Activated naive CD4-positive, alpha-beta T cell treated with anti-CD3 and anti-CD28 coated beads for 36 hours (primary cell): ENCODE measurements at regions not wholly inside any gene's neighbourhood (a gene's known extent, or its start where the extent isn't known, plus 50 kb on each side); places are given as distances from the start of the nearest gene placed in this dataset.
"Not testable (repeated sequence)": the region's sequence is repeated elsewhere in the genome, so short reads cannot be mapped to it uniquely, and the experiment has no call there.

Experiments used
- CTCF ChIA-PET: fragments of 350-600 bp; sonication (Branson Sonifier 250); formaldehyde crosslinking; loops from one replicate; lab custom pipeline; 2021; ENCODE audit warnings: antibody characterized with exemption; lab: Charles Lee
- DNase-seq: peaks from one replicate; pipeline ENCODE4 v3.0.0-alpha.2; 2020
- H3K27ac Mint-ChIP-seq: one replicate; pipeline ENCODE4 v1.8.0; 2021; ENCODE audit warnings: mild to moderate bottlenecking, mixed read lengths
- H3K27me3 Mint-ChIP-seq: one replicate; pipeline ENCODE4 v1.8.0; 2021; ENCODE audit warnings: low read depth, mixed read lengths
- H3K36me3 Mint-ChIP-seq: one replicate; pipeline ENCODE4 v1.8.0; 2021; ENCODE audit warnings: low read depth, mixed read lengths
- H3K4me1 Mint-ChIP-seq: one replicate; pipeline ENCODE4 v1.8.0; 2021; ENCODE audit warnings: low read depth, mixed read lengths
- H3K4me3 Mint-ChIP-seq: one replicate; pipeline ENCODE4 v1.8.0; 2021; ENCODE audit warnings: mild to moderate bottlenecking, moderate library complexity, mixed read lengths
- H3K9me3 Mint-ChIP-seq: one replicate; pipeline ENCODE4 v1.8.0; 2021; ENCODE audit warnings: mixed read lengths
- intact Hi-C: fragments of 100-400 bp; cut with micrococcal nuclease; formaldehyde crosslinking; loops from one replicate; pipeline ENCODE4 v1.15.1; 2023

- H3K4me1 Mint-ChIP-seq, DNase-seq, H3K36me3 Mint-ChIP-seq, CTCF ChIA-PET, H3K27me3 Mint-ChIP-seq, H3K27ac Mint-ChIP-seq, intact Hi-C loops, H3K4me3 Mint-ChIP-seq, H3K9me3 Mint-ChIP-seq: not testable (repeated sequence)
These were observed 159.6 kb upstream of the RPH3A start for GRCh38 chr12:112631974-112632373.

- H3K27ac Mint-ChIP-seq, result no peak overlapping the region
- peaks cover 18% of the 10 kb centered on the region for H3K27me3 Mint-ChIP-seq
- H3K4me3 Mint-ChIP-seq, result no peak overlapping the region
- no peaks in the 10 kb centered on the region for H3K36me3 Mint-ChIP-seq
- no peaks in the 10 kb centered on the region for H3K9me3 Mint-ChIP-seq
- H3K4me1 Mint-ChIP-seq, result no peaks in the 10 kb centered on the region
- intact Hi-C loops, result no loop called here
- CTCF ChIA-PET, result no interaction called here
- no peak for DNase-seq
These were observed 156.5 kb upstream of the RPH3A start for GRCh38 chr12:112635036-112635435.

DNA sequence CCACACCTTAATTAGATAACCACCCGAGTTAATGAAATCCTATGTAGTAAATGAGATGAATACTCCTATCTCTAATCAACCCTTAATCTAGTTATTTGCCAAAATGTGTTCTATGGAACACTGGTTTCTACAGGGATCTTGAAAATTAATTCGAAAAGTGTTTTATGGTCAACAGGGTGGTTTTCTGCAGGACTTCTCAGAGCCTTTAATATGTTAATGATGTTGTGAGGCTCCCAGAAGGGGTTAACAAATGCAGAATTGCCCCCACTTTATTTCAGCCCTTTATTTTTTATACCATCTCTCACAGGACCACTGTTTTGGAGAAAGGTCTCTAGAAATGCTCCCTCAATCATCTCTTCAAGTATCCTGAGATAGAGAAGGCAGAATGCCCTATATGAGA, 153.1 kb upstream of the RPH3A start:
- H3K27ac Mint-ChIP-seq, result no peak overlapping the region
- intact Hi-C loops, result no loop called here
- H3K4me3 Mint-ChIP-seq, result no peak overlapping the region
- no peaks in the 10 kb centered on the region for H3K36me3 Mint-ChIP-seq
- DNase-seq, result no peak
- peaks cover 12% of the 10 kb centered on the region for H3K27me3 Mint-ChIP-seq
- H3K4me1 Mint-ChIP-seq, result no peaks in the 10 kb centered on the region
- CTCF ChIA-PET, result no interaction called here
- H3K9me3 Mint-ChIP-seq, result no peaks in the 10 kb centered on the region

DNA sequence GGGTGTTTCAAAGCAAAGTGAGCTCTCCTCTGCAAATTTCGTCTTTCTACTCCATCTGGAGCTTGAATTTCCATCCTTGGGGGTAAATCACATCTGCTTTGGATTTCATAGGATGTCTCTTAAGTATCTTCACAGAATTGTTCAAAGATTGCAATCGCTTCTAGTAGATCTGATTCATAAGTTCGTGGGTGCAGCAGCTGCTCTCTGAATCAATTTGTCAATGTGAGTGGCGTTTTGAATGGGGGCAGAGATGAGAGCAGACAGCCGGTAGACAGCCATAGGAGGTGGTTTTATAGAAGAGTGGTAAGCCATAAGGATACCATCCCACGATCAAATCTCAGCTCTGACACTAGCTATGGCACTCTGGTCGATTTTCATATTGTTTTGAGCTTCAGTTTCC, 146.0 kb upstream of the RPH3A start:
- Mint-ChIP-seq H3K4me3 (no peak overlapping the region), H3K9me3 (peaks cover 3% of the 10 kb centered on the region), H3K27me3 (peaks cover 5% of the 10 kb centered on the region), H3K36me3 (no peaks in the 10 kb centered on the region), H3K4me1 (no peaks in the 10 kb centered on the region), H3K27ac (no peak overlapping the region)
- DNase-seq, result no peak
- intact Hi-C loops, result no loop called here
- CTCF ChIA-PET, result no interaction called here

- H3K4me3 Mint-ChIP-seq, result no peak overlapping the region
- CTCF ChIA-PET, result interaction anchor here (0.6 kb wide), 1 partner anchor 380 kb away, joined by 3 read pairs; no protein-coding TSS in a partner anchor
- DNase-seq, result no peak
- no peaks in the 10 kb centered on the region for H3K36me3 Mint-ChIP-seq
- H3K27ac Mint-ChIP-seq, result no peak overlapping the region
- H3K4me1 Mint-ChIP-seq, result no peaks in the 10 kb centered on the region
- no peaks in the 10 kb centered on the region for H3K27me3 Mint-ChIP-seq
- intact Hi-C loops, result no loop called here
- H3K9me3 Mint-ChIP-seq, result no peaks in the 10 kb centered on the region
These were observed 135.4 kb upstream of the RPH3A start for GRCh38 chr12:112656141-112656540.

GRCh38 chr12:112664569-112664968, 127.0 kb upstream of the RPH3A start:
- no peak overlapping the region for H3K27ac Mint-ChIP-seq
- no peaks in the 10 kb centered on the region for H3K4me1 Mint-ChIP-seq
- no peaks in the 10 kb centered on the region for H3K36me3 Mint-ChIP-seq
- CTCF ChIA-PET, result no interaction called here
- intact Hi-C loops, result no loop called here
- no peak overlapping the region for H3K4me3 Mint-ChIP-seq
- no peaks in the 10 kb centered on the region for H3K9me3 Mint-ChIP-seq
- H3K27me3 Mint-ChIP-seq, result peaks cover 17% of the 10 kb centered on the region
- DNase-seq, result peak; percentile 43

GRCh38 chr12:112665958-112666357, 125.6 kb upstream of the RPH3A start:
- H3K4me3 Mint-ChIP-seq, result no peak overlapping the region
- H3K27me3 Mint-ChIP-seq, result peaks cover 17% of the 10 kb centered on the region
- H3K4me1 Mint-ChIP-seq, result no peaks in the 10 kb centered on the region
- no peak for DNase-seq
- H3K27ac Mint-ChIP-seq, result no peak overlapping the region
- H3K9me3 Mint-ChIP-seq, result no peaks in the 10 kb centered on the region
- CTCF ChIA-PET, result no interaction called here
- no peaks in the 10 kb centered on the region for H3K36me3 Mint-ChIP-seq
- intact Hi-C loops, result no loop called here

GRCh38 chr12:112671564-112671963, 120.0 kb upstream of the RPH3A start:
- H3K4me1 Mint-ChIP-seq, result no peaks in the 10 kb centered on the region
- no peak for DNase-seq
- no peaks in the 10 kb centered on the region for H3K36me3 Mint-ChIP-seq
- H3K27ac Mint-ChIP-seq, result no peak overlapping the region
- CTCF ChIA-PET, result no interaction called here
- no peak overlapping the region for H3K4me3 Mint-ChIP-seq
- intact Hi-C loops, result no loop called here
- no peaks in the 10 kb centered on the region for H3K9me3 Mint-ChIP-seq
- H3K27me3 Mint-ChIP-seq, result peaks cover 7% of the 10 kb centered on the region

DNA sequence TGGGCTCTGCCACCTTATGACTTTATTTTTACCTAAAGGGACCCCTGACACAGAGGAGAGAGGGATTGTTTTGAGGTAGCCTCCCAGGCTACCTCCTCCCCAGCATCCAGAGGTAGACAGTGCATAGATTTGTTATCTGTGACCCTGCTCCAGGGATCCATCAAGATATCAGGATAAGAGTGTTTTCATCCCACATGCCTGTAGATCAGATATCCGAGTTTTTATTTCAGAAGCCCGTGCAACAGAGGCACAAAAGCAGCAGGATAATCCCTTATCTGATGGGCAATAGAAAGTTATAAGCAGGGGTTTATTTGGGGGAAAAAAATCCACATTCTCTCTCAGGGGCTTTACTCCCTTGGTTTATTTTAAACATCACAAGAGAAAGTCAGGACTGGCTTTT, 117.0 kb upstream of the RPH3A start:
- no peaks in the 10 kb centered on the region for H3K4me1 Mint-ChIP-seq
- H3K9me3 Mint-ChIP-seq, result no peaks in the 10 kb centered on the region
- no peak overlapping the region for H3K27ac Mint-ChIP-seq
- H3K27me3 Mint-ChIP-seq, result peaks cover 6% of the 10 kb centered on the region
- CTCF ChIA-PET, result no interaction called here
- DNase-seq, result no peak
- no peak overlapping the region for H3K4me3 Mint-ChIP-seq
- no peaks in the 10 kb centered on the region for H3K36me3 Mint-ChIP-seq
- intact Hi-C loops, result no loop called here

GRCh38 chr12:112676507-112676906, 115.0 kb upstream of the RPH3A start:
- intact Hi-C loops, result no loop called here
- CTCF ChIA-PET, result no interaction called here
- Mint-ChIP-seq H3K4me1 (no peaks in the 10 kb centered on the region), H3K4me3 (no peak overlapping the region), H3K9me3 (no peaks in the 10 kb centered on the region), H3K36me3 (no peaks in the 10 kb centered on the region), H3K27ac (no peak overlapping the region), H3K27me3 (peaks cover 10% of the 10 kb centered on the region)
- DNase-seq, result no peak

- intact Hi-C loops, result no loop called here
- no peak overlapping the region for H3K4me3 Mint-ChIP-seq
These were observed 114.3 kb upstream of the RPH3A start for GRCh38 chr12:112677050-112677765.

GRCh38 chr12:112680993-112681392, 110.6 kb upstream of the RPH3A start:
- H3K4me1 Mint-ChIP-seq, result no peaks in the 10 kb centered on the region
- CTCF ChIA-PET, result no interaction called here
- no peaks in the 10 kb centered on the region for H3K9me3 Mint-ChIP-seq
- no peaks in the 10 kb centered on the region for H3K36me3 Mint-ChIP-seq
- no peak for DNase-seq
- peaks cover 15% of the 10 kb centered on the region for H3K27me3 Mint-ChIP-seq
- no peak overlapping the region for H3K4me3 Mint-ChIP-seq
- H3K27ac Mint-ChIP-seq, result no peak overlapping the region
- intact Hi-C loops, result no loop called here

More at GRCh38 chr12:112677050-112677765, 114.3 kb upstream of the RPH3A start:
- H3K36me3 Mint-ChIP-seq, result no peaks in the 10 kb centered on the region
- H3K27ac Mint-ChIP-seq, result no peak overlapping the region
- DNase-seq, result no peak
- H3K4me1 Mint-ChIP-seq, result no peaks in the 10 kb centered on the region
- H3K9me3 Mint-ChIP-seq, result no peaks in the 10 kb centered on the region
- peaks cover 10% of the 10 kb centered on the region for H3K27me3 Mint-ChIP-seq
- CTCF ChIA-PET, result no interaction called here

GRCh38 chr12:112682586-112682985, 109.0 kb upstream of the RPH3A start:
- no peak overlapping the region for H3K4me3 Mint-ChIP-seq
- no peak for DNase-seq
- peaks cover 8% of the 10 kb centered on the region for H3K27me3 Mint-ChIP-seq
- H3K9me3 Mint-ChIP-seq, result no peaks in the 10 kb centered on the region
- CTCF ChIA-PET, result no interaction called here
- no peaks in the 10 kb centered on the region for H3K4me1 Mint-ChIP-seq
- intact Hi-C loops, result no loop called here
- no peak overlapping the region for H3K27ac Mint-ChIP-seq
- no peaks in the 10 kb centered on the region for H3K36me3 Mint-ChIP-seq
